ENCODE measurements at regions not wholly inside any gene's neighbourhood (a gene's known extent, or its start where the extent isn't known, plus 50 kb on each side); places are given as distances from the start of the nearest gene placed in this dataset.

- Histone ChIP-seq H3K4me2 (ENCODE audit: low read length) (no peak overlapping the region), H3K9me3 (ENCODE audit: insufficient read depth, low read depth, low read length) (no peaks in the 10 kb centered on the region), H4K8ac (ENCODE audit: low read depth, low read length) (no peak overlapping the region), H3K23ac (ENCODE audit: low read length) (no peak overlapping the region), H2BK120ac (ENCODE audit: insufficient read depth, low read length, poor library complexity) (no peak overlapping the region), H3K14ac (ENCODE audit: low read length) (no peak overlapping the region), H3K79me2 (ENCODE audit: control insufficient read depth, insufficient read depth, low read length, poor library complexity) (no peaks in the 10 kb centered on the region), H2AFZ (ENCODE audit: insufficient read depth, low read length, poor library complexity) (no peak overlapping the region), H2AK5ac (ENCODE audit: low read length) (no peak overlapping the region), H2BK12ac (ENCODE audit: low read length) (no peak overlapping the region), H4K12ac (ENCODE audit: low read depth, low read length) (no peak overlapping the region), H4K91ac (ENCODE audit: low read depth, low read length) (no peak overlapping the region), H2BK5ac (ENCODE audit: low read depth, low read length, poor library complexity) (no peak overlapping the region), H3K27me3 (ENCODE audit: insufficient read depth, low read length) (no peaks in the 10 kb centered on the region), H3K4me3 (ENCODE audit: low read depth, low read length) (no peak overlapping the region), H3K4ac (ENCODE audit: low read depth, low read length) (no peak overlapping the region), H3K9ac (ENCODE audit: low read length) (no peak overlapping the region), H3K36me3 (ENCODE audit: control insufficient read depth in 1 of 2, insufficient read depth in 2 of 2, low read length in 2 of 2) (no peaks in the 10 kb centered on the region), H3K79me1 (ENCODE audit: low read length) (no peaks in the 10 kb centered on the region), H3K4me1 (ENCODE audit: control insufficient read depth in 1 of 2, insufficient read depth in 2 of 2, low read length in 2 of 2) (no peaks in the 10 kb centered on the region), H3K27ac (ENCODE audit: low read depth, low read length) (no peak overlapping the region), H3K18ac (ENCODE audit: low read length) (no peak overlapping the region)
- WGBS (ENCODE audit: extremely low coverage, insufficient coverage, insufficient read length) = no CpG with 5 or more reads among the region's 2 CpGs
- DNase-seq = no peak
These were observed 299.2 kb downstream of the USP25 start for GRCh38 chr21:16028941-16029464.

- no peak overlapping the region for H3K27ac ChIP-seq (ENCODE audit: low read depth, low read length)
- no peak overlapping the region for H3K4me3 ChIP-seq (ENCODE audit: low read depth, low read length)
- no peak overlapping the region for H3K4me2 ChIP-seq (ENCODE audit: low read length)
- no peak overlapping the region for H3K14ac ChIP-seq (ENCODE audit: low read length)
- H3K79me1 ChIP-seq (ENCODE audit: low read length) = no peaks in the 10 kb centered on the region
- H3K9me3 ChIP-seq (ENCODE audit: insufficient read depth, low read depth, low read length) = no peaks in the 10 kb centered on the region
- no CpG with 5 or more reads among the region's 4 CpGs for WGBS (ENCODE audit: extremely low coverage, insufficient coverage, insufficient read length)
- H3K9ac ChIP-seq (ENCODE audit: low read length) = no peak overlapping the region
- H3K36me3 ChIP-seq (ENCODE audit: control insufficient read depth in 1 of 2, insufficient read depth in 2 of 2, low read length in 2 of 2) = no peaks in the 10 kb centered on the region
- H2BK5ac ChIP-seq (ENCODE audit: low read depth, low read length, poor library complexity) = no peak overlapping the region
- H3K79me2 ChIP-seq (ENCODE audit: control insufficient read depth, insufficient read depth, low read length, poor library complexity) = no peaks in the 10 kb centered on the region
- H2BK120ac ChIP-seq (ENCODE audit: insufficient read depth, low read length, poor library complexity) = no peak overlapping the region
- no peak overlapping the region for H4K8ac ChIP-seq (ENCODE audit: low read depth, low read length)
- H3K27me3 ChIP-seq (ENCODE audit: insufficient read depth, low read length) = no peaks in the 10 kb centered on the region
- H3K18ac ChIP-seq (ENCODE audit: low read length) = no peak overlapping the region
- H3K4me1 ChIP-seq (ENCODE audit: control insufficient read depth in 1 of 2, insufficient read depth in 2 of 2, low read length in 2 of 2) = no peaks in the 10 kb centered on the region
- no peak overlapping the region for H2BK12ac ChIP-seq (ENCODE audit: low read length)
- no peak for DNase-seq
- H3K4ac ChIP-seq (ENCODE audit: low read depth, low read length) = no peak overlapping the region
- H4K12ac ChIP-seq (ENCODE audit: low read depth, low read length) = no peak overlapping the region
- H4K91ac ChIP-seq (ENCODE audit: low read depth, low read length) = no peak overlapping the region
- no peak overlapping the region for H3K23ac ChIP-seq (ENCODE audit: low read length)
- no peak overlapping the region for H2AK5ac ChIP-seq (ENCODE audit: low read length)
- H2AFZ ChIP-seq (ENCODE audit: insufficient read depth, low read length, poor library complexity) = no peak overlapping the region
These were observed 303.4 kb downstream of the USP25 start for GRCh38 chr21:16033193-16033592.

GRCh38 chr21:16034446-16035190 lies 304.8 kb downstream of the USP25 start:
- Histone ChIP-seq H4K12ac (ENCODE audit: low read depth, low read length) (no peak overlapping the region), H3K4me2 (ENCODE audit: low read length) (no peak overlapping the region), H3K4ac (ENCODE audit: low read depth, low read length) (no peak overlapping the region), H3K27ac (ENCODE audit: low read depth, low read length) (no peak overlapping the region), H3K79me2 (ENCODE audit: control insufficient read depth, insufficient read depth, low read length, poor library complexity) (no peaks in the 10 kb centered on the region), H3K79me1 (ENCODE audit: low read length) (no peaks in the 10 kb centered on the region), H2BK5ac (ENCODE audit: low read depth, low read length, poor library complexity) (no peak overlapping the region), H3K4me1 (ENCODE audit: control insufficient read depth in 1 of 2, insufficient read depth in 2 of 2, low read length in 2 of 2) (no peaks in the 10 kb centered on the region), H2AFZ (ENCODE audit: insufficient read depth, low read length, poor library complexity) (no peak overlapping the region), H3K18ac (ENCODE audit: low read length) (no peak overlapping the region), H3K4me3 (ENCODE audit: low read depth, low read length) (no peak overlapping the region), H2BK12ac (ENCODE audit: low read length) (no peak overlapping the region), H3K9me3 (ENCODE audit: insufficient read depth, low read depth, low read length) (no peaks in the 10 kb centered on the region), H4K91ac (ENCODE audit: low read depth, low read length) (no peak overlapping the region), H3K36me3 (ENCODE audit: control insufficient read depth in 1 of 2, insufficient read depth in 2 of 2, low read length in 2 of 2) (no peaks in the 10 kb centered on the region), H3K27me3 (ENCODE audit: insufficient read depth, low read length) (no peaks in the 10 kb centered on the region), H3K9ac (ENCODE audit: low read length) (no peak overlapping the region), H3K14ac (ENCODE audit: low read length) (no peak overlapping the region), H3K23ac (ENCODE audit: low read length) (no peak overlapping the region), H2BK120ac (ENCODE audit: insufficient read depth, low read length, poor library complexity) (no peak overlapping the region), H4K8ac (ENCODE audit: low read depth, low read length) (no peak overlapping the region), H2AK5ac (ENCODE audit: low read length) (no peak overlapping the region)
- DNase-seq = no peak
- no CpG with 5 or more reads among the region's 1 CpG for WGBS (ENCODE audit: extremely low coverage, insufficient coverage, insufficient read length)

- no peaks in the 10 kb centered on the region for H3K4me1 ChIP-seq (ENCODE audit: control insufficient read depth in 1 of 2, insufficient read depth in 2 of 2, low read length in 2 of 2)
- H3K79me1 ChIP-seq (ENCODE audit: low read length) = no peaks in the 10 kb centered on the region
- H4K8ac ChIP-seq (ENCODE audit: low read depth, low read length) = no peak overlapping the region
- H3K9ac ChIP-seq (ENCODE audit: low read length) = no peak overlapping the region
- no peak overlapping the region for H2BK120ac ChIP-seq (ENCODE audit: insufficient read depth, low read length, poor library complexity)
- H3K4me3 ChIP-seq (ENCODE audit: low read depth, low read length) = no peak overlapping the region
- no peak overlapping the region for H4K12ac ChIP-seq (ENCODE audit: low read depth, low read length)
- H3K4ac ChIP-seq (ENCODE audit: low read depth, low read length) = no peak overlapping the region
- H3K27ac ChIP-seq (ENCODE audit: low read depth, low read length) = no peak overlapping the region
- H3K23ac ChIP-seq (ENCODE audit: low read length) = no peak overlapping the region
- no peak overlapping the region for H2AFZ ChIP-seq (ENCODE audit: insufficient read depth, low read length, poor library complexity)
- no peaks in the 10 kb centered on the region for H3K36me3 ChIP-seq (ENCODE audit: control insufficient read depth in 1 of 2, insufficient read depth in 2 of 2, low read length in 2 of 2)
- no peak overlapping the region for H2AK5ac ChIP-seq (ENCODE audit: low read length)
- H2BK12ac ChIP-seq (ENCODE audit: low read length) = no peak overlapping the region
- H3K14ac ChIP-seq (ENCODE audit: low read length) = no peak overlapping the region
- H2BK5ac ChIP-seq (ENCODE audit: low read depth, low read length, poor library complexity) = no peak overlapping the region
- no peak overlapping the region for H3K18ac ChIP-seq (ENCODE audit: low read length)
- no CpG with 5 or more reads among the region's 5 CpGs for WGBS (ENCODE audit: extremely low coverage, insufficient coverage, insufficient read length)
- no peak overlapping the region for H3K4me2 ChIP-seq (ENCODE audit: low read length)
- no peaks in the 10 kb centered on the region for H3K27me3 ChIP-seq (ENCODE audit: insufficient read depth, low read length)
- H3K9me3 ChIP-seq (ENCODE audit: insufficient read depth, low read depth, low read length) = no peaks in the 10 kb centered on the region
- H3K79me2 ChIP-seq (ENCODE audit: control insufficient read depth, insufficient read depth, low read length, poor library complexity) = no peaks in the 10 kb centered on the region
- peak; percentile 27 to 49 for DNase-seq
- H4K91ac ChIP-seq (ENCODE audit: low read depth, low read length) = no peak overlapping the region
These were observed 307.7 kb downstream of the USP25 start for GRCh38 chr21:16037421-16037955.
